Neutrophil (primary cell): ENCODE measurements at regions not wholly inside any gene's neighbourhood (a gene's known extent, or its start where the extent isn't known, plus 50 kb on each side); places are given as distances from the start of the nearest gene placed in this dataset.

Source experiments
- H3K27ac ChIP-seq: fragments of 200-600 bp; sonication (generic); 2 replicates; pipeline ENCODE4 v1.5.1; 2016; ENCODE audit warnings: mild to moderate bottlenecking, moderate library complexity
- H3K27me3 ChIP-seq: fragments of 200-600 bp; sonication (generic); 2 replicates; pipeline ENCODE4 v1.6.0; 2016; ENCODE audit warnings: mild to moderate bottlenecking
- H3K36me3 ChIP-seq: fragments of 200-600 bp; sonication (generic); 2 replicates; pipeline ENCODE4 v1.5.1; 2017
- H3K4me1 ChIP-seq, 2 experiments: fragments of 200-600 bp in 1 of 2; sonication (generic) in 1 of 2; 1 replicate in 1 of 2; 2 replicates in 1 of 2; pipeline versions ENCODE4 v1.5.1 to v1.6.1; 2013 to 2016; ENCODE audit warnings: low read depth in 1 of 2, low read length in 1 of 2, mild to moderate bottlenecking in 1 of 2, moderate library complexity in 1 of 2; ENCODE audit not compliant: control insufficient read depth in 1 of 2, insufficient read depth in 1 of 2
- H3K4me3 ChIP-seq, 2 experiments: fragments of 200-600 bp in 1 of 2; sonication (generic) in 1 of 2; 1 replicate in 1 of 2; 2 replicates in 1 of 2; pipeline ENCODE4 v1.5.1; 2013 to 2016; ENCODE audit warnings: low read depth in 1 of 2, low read length in 1 of 2, mild to moderate bottlenecking in 1 of 2, moderate library complexity in 1 of 2
- H3K9me3 ChIP-seq: fragments of 200-600 bp; sonication (generic); 2 replicates; pipeline ENCODE4 v1.5.1; 2016
- TF ChIP-seq, protein P1 (sequence below): fragments of 200-600 bp; sonication (generic); IDR thresholded peaks from 2 replicates; pipeline ENCODE4 v1.5.1; 2016; ENCODE audit warnings: antibody characterized with exemption

GRCh38 chr3:16809482-16809881 is 75.3 kb upstream of the PLCL2 start:
- Histone ChIP-seq H3K27me3 (peaks cover 4% of the 10 kb centered on the region), H3K4me1 (no peaks in the 10 kb centered on the region), H3K27ac (no peak overlapping the region), H3K4me3 (no peak overlapping the region), H3K36me3 (no peaks in the 10 kb centered on the region), H3K9me3 (no peaks in the 10 kb centered on the region)
- TF ChIP-seq, protein P1, sequence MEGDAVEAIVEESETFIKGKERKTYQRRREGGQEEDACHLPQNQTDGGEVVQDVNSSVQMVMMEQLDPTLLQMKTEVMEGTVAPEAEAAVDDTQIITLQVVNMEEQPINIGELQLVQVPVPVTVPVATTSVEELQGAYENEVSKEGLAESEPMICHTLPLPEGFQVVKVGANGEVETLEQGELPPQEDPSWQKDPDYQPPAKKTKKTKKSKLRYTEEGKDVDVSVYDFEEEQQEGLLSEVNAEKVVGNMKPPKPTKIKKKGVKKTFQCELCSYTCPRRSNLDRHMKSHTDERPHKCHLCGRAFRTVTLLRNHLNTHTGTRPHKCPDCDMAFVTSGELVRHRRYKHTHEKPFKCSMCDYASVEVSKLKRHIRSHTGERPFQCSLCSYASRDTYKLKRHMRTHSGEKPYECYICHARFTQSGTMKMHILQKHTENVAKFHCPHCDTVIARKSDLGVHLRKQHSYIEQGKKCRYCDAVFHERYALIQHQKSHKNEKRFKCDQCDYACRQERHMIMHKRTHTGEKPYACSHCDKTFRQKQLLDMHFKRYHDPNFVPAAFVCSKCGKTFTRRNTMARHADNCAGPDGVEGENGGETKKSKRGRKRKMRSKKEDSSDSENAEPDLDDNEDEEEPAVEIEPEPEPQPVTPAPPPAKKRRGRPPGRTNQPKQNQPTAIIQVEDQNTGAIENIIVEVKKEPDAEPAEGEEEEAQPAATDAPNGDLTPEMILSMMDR = no peak

DNA sequence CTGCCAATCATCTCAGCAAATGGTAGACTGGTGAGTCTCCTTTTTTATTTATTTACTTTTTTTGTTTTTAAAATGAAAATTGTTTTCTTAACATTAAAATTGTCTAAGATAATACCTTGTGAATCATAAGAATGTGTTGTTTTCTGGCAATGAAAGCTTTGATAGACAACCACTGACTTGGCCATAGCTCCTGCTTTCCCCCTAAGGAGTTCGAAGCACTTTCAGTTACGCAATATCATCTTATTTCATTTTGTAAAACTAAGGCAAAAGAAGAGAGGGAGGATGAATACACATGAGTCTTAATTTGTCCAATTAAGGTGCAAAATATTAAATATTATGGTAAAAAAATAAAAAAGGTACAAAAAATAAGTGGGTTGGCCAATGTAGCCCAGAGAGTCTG is 74.8 kb upstream of the PLCL2 start:
- TF ChIP-seq, protein P1 = no peak
- Histone ChIP-seq H3K27ac (no peak overlapping the region), H3K4me3 (no peak overlapping the region), H3K9me3 (no peaks in the 10 kb centered on the region), H3K4me1 (no peaks in the 10 kb centered on the region), H3K27me3 (peaks cover 4% of the 10 kb centered on the region), H3K36me3 (no peaks in the 10 kb centered on the region)

DNA sequence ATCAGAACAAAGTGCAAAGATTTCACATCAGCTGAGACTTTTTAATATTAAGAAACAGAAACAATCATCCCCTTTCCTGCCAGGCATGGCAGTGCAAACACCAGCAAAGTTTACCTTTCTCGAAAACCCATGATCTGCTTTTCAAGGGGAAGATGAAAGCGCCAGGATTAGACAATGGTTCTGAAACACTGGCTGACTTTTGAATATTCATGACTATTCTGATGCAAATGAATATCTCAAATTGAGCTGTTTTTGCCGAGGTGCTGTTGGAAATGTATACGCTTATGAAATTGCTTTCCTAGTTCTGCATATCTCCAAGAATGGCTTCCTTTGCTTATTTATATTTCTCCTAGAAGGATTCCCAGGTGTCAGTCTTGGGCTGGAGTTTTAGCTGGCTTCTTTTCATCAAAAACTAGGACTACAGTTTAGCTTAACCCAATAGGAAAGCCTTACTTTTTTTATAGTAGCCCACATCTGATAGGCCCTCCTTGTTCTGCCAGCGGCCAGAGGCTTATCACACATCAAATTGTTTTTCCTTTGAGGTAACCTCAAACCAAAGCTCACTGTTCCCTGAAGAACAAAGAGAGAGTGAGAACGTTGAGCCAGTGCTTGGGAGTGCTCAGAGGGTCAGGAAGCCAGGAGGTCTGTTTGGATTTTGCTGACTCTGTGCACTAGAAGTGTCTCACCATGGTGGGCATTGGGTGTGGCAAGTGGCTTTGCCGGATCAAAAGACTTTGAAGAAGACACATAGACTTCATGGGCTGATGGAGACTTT is 74.0 kb upstream of the PLCL2 start:
- Histone ChIP-seq H3K27me3 (peaks cover 4% of the 10 kb centered on the region), H3K9me3 (no peaks in the 10 kb centered on the region), H3K4me3 (no peak overlapping the region), H3K36me3 (no peaks in the 10 kb centered on the region), H3K4me1 (no peaks in the 10 kb centered on the region), H3K27ac (no peak overlapping the region)
- TF ChIP-seq, protein P1 = no peak

GRCh38 chr3:16811950-16812349 is 72.8 kb upstream of the PLCL2 start:
- H3K4me3 ChIP-seq = no peak overlapping the region
- no peaks in the 10 kb centered on the region for H3K9me3 ChIP-seq
- peaks cover 4% of the 10 kb centered on the region for H3K27me3 ChIP-seq
- no peak overlapping the region for H3K27ac ChIP-seq
- no peaks in the 10 kb centered on the region for H3K36me3 ChIP-seq
- TF ChIP-seq, protein P1 = no peak
- H3K4me1 ChIP-seq = no peaks in the 10 kb centered on the region

DNA sequence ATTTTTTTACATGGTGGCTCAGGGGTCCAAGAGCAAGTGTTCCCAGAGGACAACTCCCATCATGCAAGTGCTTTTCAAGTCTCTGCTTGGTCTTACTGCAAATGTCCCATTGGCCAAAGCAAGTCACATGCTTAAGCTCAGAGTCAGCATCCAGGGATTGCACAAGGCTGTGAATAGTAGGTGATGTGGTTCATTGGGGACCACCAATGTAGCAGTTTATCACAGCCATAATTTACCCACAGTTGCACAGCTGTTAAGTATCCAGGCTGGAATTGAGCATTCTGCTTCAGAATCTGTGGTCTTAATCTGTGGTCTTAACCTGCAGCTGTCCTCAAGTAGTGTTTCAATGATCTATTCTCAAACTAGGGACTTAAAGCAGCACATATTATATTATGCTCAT is 71.4 kb upstream of the PLCL2 start:
- TF ChIP-seq, protein P1 = no peak
- Histone ChIP-seq H3K27me3 (no peaks in the 10 kb centered on the region), H3K4me3 (no peak overlapping the region), H3K36me3 (no peaks in the 10 kb centered on the region), H3K4me1 (no peaks in the 10 kb centered on the region), H3K27ac (no peak overlapping the region), H3K9me3 (no peaks in the 10 kb centered on the region)
